GM12892 (cell line): ENCODE measurements at regions not wholly inside any gene's neighbourhood (a gene's known extent, or its start where the extent isn't known, plus 50 kb on each side); places are given as distances from the start of the nearest gene placed in this dataset.

Experiments used
- POLR2A ChIP-seq: IDR thresholded peaks from 2 replicates; pipeline ENCODE4 v1.6.1; 2011; ENCODE audit warnings: low read depth, low read length, control low read depth
- POLR2AphosphoS5 ChIP-seq: IDR thresholded peaks from 2 replicates; pipeline ENCODE4 v1.6.1; 2011; ENCODE audit warnings: low read depth, low read length, control low read depth
- TAF1 ChIP-seq: IDR thresholded peaks from 2 replicates; pipeline ENCODE4 v1.6.1; 2011; ENCODE audit warnings: low read depth, mild to moderate bottlenecking, control low read depth, low read length, borderline replicate concordance

DNA sequence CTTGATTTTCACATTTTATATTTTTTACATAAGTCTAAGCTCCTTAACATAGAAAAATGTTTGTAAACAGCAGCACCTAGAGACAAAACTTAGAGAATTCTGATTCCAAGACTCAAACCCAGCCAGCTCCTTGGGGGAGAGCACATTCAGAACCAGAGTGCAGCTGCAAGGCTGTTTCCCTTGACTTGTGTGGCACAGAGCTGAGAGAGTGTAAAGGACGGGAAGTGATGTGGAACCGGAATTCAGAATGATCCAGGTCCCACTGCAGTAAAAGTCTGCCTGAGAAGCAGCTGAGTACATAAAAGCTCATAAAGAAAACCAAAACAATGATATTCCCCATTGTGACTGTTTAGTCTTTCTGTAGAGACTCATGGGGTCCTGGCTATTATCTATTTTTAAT lies 713.8 kb downstream of the RAB28 start:
- TF ChIP-seq TAF1, result no peak
- TF ChIP-seq POLR2A, result no peak
- TF ChIP-seq POLR2AphosphoS5, result no peak
